ENCODE measurements at regions not wholly inside any gene's neighbourhood (a gene's known extent, or its start where the extent isn't known, plus 50 kb on each side); places are given as distances from the start of the nearest gene placed in this dataset.

- TF ChIP-seq, protein P1, sequence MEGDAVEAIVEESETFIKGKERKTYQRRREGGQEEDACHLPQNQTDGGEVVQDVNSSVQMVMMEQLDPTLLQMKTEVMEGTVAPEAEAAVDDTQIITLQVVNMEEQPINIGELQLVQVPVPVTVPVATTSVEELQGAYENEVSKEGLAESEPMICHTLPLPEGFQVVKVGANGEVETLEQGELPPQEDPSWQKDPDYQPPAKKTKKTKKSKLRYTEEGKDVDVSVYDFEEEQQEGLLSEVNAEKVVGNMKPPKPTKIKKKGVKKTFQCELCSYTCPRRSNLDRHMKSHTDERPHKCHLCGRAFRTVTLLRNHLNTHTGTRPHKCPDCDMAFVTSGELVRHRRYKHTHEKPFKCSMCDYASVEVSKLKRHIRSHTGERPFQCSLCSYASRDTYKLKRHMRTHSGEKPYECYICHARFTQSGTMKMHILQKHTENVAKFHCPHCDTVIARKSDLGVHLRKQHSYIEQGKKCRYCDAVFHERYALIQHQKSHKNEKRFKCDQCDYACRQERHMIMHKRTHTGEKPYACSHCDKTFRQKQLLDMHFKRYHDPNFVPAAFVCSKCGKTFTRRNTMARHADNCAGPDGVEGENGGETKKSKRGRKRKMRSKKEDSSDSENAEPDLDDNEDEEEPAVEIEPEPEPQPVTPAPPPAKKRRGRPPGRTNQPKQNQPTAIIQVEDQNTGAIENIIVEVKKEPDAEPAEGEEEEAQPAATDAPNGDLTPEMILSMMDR (IDR thresholded peaks at IDR 0.05; ENCODE audit: low read depth, low read length, missing input control): no peak
- TF ChIP-seq YY1 (IDR thresholded peaks at IDR 0.05) (no peak), RAD21 (IDR thresholded peaks at IDR 0.05) (no peak), SP1 (IDR thresholded peaks at IDR 0.05) (no peak), REST (IDR thresholded peaks at IDR 0.05) (no peak), RXRA (IDR thresholded peaks at IDR 0.05) (no peak), FOXA1 (IDR thresholded peaks at IDR 0.05) (no peak), ATF3 (IDR thresholded peaks at IDR 0.05) (no peak), GABPA (IDR thresholded peaks at IDR 0.05 in 1 of 2, conservative IDR thresholded peaks at IDR 0.05 in 1 of 2) (no peak), ZBTB33 (IDR thresholded peaks at IDR 0.05) (no peak), MAX (IDR thresholded peaks at IDR 0.05) (no peak), TAF1 (conservative IDR thresholded peaks at IDR 0.05) (no peak), EGR1 (IDR thresholded peaks at IDR 0.05; ENCODE audit: low read depth in 2 of 2) (no peak), HNF4G (IDR thresholded peaks at IDR 0.05) (no peak)
Observed at GRCh38 chr1:177891809-177892208, 78.0 kb downstream of the SEC16B start.
